Motor neuron (in vitro differentiated cells): ENCODE measurements at regions not wholly inside any gene's neighbourhood (a gene's known extent, or its start where the extent isn't known, plus 50 kb on each side); places are given as distances from the start of the nearest gene placed in this dataset.
A peak's percentile ranks its signal among the peaks of the same experiment; 100 is the strongest.
"Not testable (repeated sequence)": the region's sequence is repeated elsewhere in the genome, so short reads cannot be mapped to it uniquely, and the experiment has no call there.

ENCODE experiments used
- ATAC-seq, 8 experiments: fragments of 200-7000 bp; cut with Tn5 transposase; replicated peaks in 6 of 8; 2 replicates each; pipeline ENCODE4 v1.8.0; 2021; ENCODE audit warnings: mild to moderate bottlenecking in 8 of 8, moderate library complexity in 8 of 8
- H3K27ac ChIP-seq, 2 donors: fragments of 250-450 bp; sonication (Bioruptor Pico); 2 replicates each; pipeline ENCODE4 v1.9.0; 2021; ENCODE audit warnings: antibody characterized with exemption in 2 of 2, mild to moderate bottlenecking in 2 of 2, moderate library complexity in 1 of 2
- H3K4me1 ChIP-seq, 2 donors: fragments of 250-450 bp; sonication (Bioruptor Pico); replicated peaks in 1 of 2; 2 replicates each; pipeline ENCODE4 v1.6.1; 2021; ENCODE audit warnings: antibody characterized with exemption in 2 of 2, mild to moderate bottlenecking in 2 of 2, moderate library complexity in 1 of 2
- H3K4me3 ChIP-seq, 5 donors: fragments of 250-450 bp; sonication (Bioruptor Pico); 2 replicates each; pipeline ENCODE4 v1.9.0; 2021; ENCODE audit warnings: antibody characterized with exemption in 5 of 5, mild to moderate bottlenecking in 5 of 5, moderate library complexity in 4 of 5
- WGBS, 10 experiments: fragments of 450-650 bp; shearing (Covaris generic); methylation state at CpG; one replicate each; pipeline ENCODE4 v1.0.0; 2022; 5-methylcytosine and 5-hydroxymethylcytosine counted together
- in situ Hi-C, 9 experiments: fragments of 400-800 bp; cut with MboI; loops; one replicate each; pipeline ENCODE4 v1.15.0; 2021; ENCODE audit warnings: low sequenced_read_pairs in 9 of 9, low pct_unique_long_range_greater_than_20kb in 2 of 9; ENCODE audit not compliant: unreplicated experiment in 9 of 9

DNA sequence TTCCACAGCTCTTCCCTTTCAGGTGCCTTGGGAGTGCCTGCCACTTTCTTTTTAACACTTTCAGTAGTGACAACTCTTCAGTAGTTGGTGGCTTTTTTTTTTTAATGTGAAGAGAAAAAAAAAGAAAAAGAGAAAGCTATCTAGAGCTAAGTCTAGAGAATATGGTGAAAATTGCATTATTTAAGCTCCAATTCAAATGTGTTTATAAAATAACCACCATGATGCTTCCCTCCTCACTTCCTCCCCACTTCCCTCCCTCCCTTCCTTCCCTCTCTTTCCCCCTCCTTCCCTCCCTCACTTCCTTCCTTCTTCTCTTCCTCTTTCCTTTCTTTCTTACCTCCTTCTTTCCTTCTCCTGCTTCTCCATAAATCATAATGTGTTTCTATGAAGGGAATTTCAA, 456.7 kb upstream of the ACTBL2 start:
- Histone ChIP-seq H3K4me3 (no peak overlapping the region), H3K27ac (no peak overlapping the region), H3K4me1 (no peaks in the 10 kb centered on the region)
- no peak for ATAC-seq
- in situ Hi-C loops, result no loop called here

GRCh38 chr5:57938174-57938557, 455.6 kb upstream of the ACTBL2 start:
- in situ Hi-C loops, result no loop called here
- ATAC-seq, result no peak
- H3K4me3 ChIP-seq, result no peak overlapping the region
- no peak overlapping the region for H3K27ac ChIP-seq
- H3K4me1 ChIP-seq, result no peaks in the 10 kb centered on the region

DNA sequence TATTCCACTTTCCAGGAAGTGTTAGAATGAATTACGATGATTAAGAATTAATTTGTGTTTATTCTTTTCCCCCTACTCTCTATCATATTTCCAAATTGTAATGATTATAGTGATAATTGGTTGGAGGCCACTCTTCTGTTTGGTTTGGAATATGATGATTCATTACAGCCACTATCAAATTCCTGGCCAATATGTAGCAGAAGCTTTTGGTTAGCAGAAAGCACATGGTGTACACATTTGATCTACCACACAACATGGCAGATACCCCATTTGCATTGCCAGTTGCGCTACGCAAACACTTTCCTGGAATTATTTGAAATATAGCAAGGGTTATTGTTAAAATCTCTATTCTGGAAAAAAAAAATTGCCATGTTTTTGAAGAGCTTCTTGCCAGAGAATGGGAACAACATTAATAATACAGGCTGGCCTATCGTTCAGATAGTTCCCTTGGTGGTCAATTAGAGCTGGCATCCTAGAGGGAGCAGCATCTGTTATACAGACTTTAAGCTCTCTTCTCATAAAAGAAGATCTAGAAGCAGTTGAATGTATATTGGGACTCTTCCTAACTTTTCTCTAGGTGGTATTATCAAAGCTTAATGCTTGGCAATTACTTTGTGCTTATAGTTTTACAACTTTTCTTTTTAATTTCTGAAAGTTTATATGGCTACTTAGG, 455.0 kb upstream of the ACTBL2 start:
- ATAC-seq, result peak in 2 of 8 experiments; percentile 48 to 50
- WGBS, 10 experiments, result 6 to 100% (median 80%) methylated on average over 1 to 4 of the region's 4 CpGs; no CpG with 5 or more reads in 1 of the 10 experiments
- H3K27ac ChIP-seq, result no peak overlapping the region
- H3K4me1 ChIP-seq, result no peaks in the 10 kb centered on the region
- in situ Hi-C loops, result no loop called here
- H3K4me3 ChIP-seq, result no peak overlapping the region

DNA sequence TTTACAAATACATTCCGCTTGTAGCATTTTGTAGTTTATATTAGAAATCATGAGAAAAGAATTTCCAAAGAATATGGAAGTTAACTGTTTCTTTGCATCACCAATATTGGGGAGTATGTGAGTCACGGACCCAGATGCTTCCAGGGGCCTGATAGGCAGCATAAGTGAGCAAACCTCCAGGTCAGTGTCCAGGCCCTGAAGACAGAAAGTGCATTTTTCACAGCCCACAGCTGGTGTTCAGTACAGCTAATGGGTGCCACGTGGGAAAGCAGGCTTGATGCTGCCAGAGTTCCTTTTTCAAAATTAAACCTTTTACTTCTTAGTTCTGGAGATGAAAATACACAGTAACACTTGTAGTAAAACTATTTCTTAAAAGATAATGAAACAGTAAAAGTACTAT, 454.4 kb upstream of the ACTBL2 start:
- in situ Hi-C loops, result no loop called here
- peak in 2 of 8 experiments; percentile 36 to 67 for ATAC-seq
- 60 to 79% (median 66%) methylated on average over 1 to 3 of the region's 3 CpGs; no CpG with 5 or more reads in 2 of the 10 experiments for WGBS, 10 experiments
- Histone ChIP-seq H3K4me3 (no peak overlapping the region), H3K4me1 (no peaks in the 10 kb centered on the region), H3K27ac (no peak overlapping the region)

- H3K27ac ChIP-seq, result no peak overlapping the region
- H3K4me1 ChIP-seq, result no peaks in the 10 kb centered on the region
- in situ Hi-C loops, result no loop called here
- 65 to 100% (median 83%) methylated on average over 1 to 3 of the region's 3 CpGs; no CpG with 5 or more reads in 3 of the 10 experiments for WGBS, 10 experiments
- ATAC-seq, result no peak
- no peak overlapping the region for H3K4me3 ChIP-seq
These were observed 450.1 kb upstream of the ACTBL2 start for GRCh38 chr5:57932761-57933160.

GRCh38 chr5:57931807-57932206, 449.2 kb upstream of the ACTBL2 start:
- ATAC-seq, result no peak
- 0 to 89% (median 69%) methylated on average over 1 of the region's 1 CpG for WGBS, 10 experiments
- in situ Hi-C loops, result no loop called here

GRCh38 chr5:57931352-57931751, 448.7 kb upstream of the ACTBL2 start:
- ATAC-seq, result peak in 2 of 8 experiments; percentile 29 to 83
- no peaks in the 10 kb centered on the region for H3K4me1 ChIP-seq
- in situ Hi-C loops, result no loop called here
- no peak overlapping the region for H3K27ac ChIP-seq
- no peak overlapping the region for H3K4me3 ChIP-seq

More at GRCh38 chr5:57931807-57932206, 449.2 kb upstream of the ACTBL2 start:
- no peak overlapping the region for H3K27ac ChIP-seq
- H3K4me3 ChIP-seq, result no peak overlapping the region
- H3K4me1 ChIP-seq, result no peaks in the 10 kb centered on the region

- Histone ChIP-seq H3K27ac (no peak overlapping the region), H3K4me1 (no peaks in the 10 kb centered on the region), H3K4me3 (no peak overlapping the region)
- in situ Hi-C loops, result no loop called here
- WGBS, 10 experiments, result 20 to 95% (median 76%) methylated on average over 1 to 5 of the region's 5 CpGs; no CpG with 5 or more reads in 1 of the 10 experiments
- peak in 2 of 8 experiments; percentile 19 to 75 for ATAC-seq
These were observed 446.7 kb upstream of the ACTBL2 start for GRCh38 chr5:57929271-57929670.

- 0 to 83% (median 60%) methylated on average over 1 of the region's 6 CpGs; no CpG with 5 or more reads in 7 of the 10 experiments for WGBS, 10 experiments
- in situ Hi-C loops, H3K27ac ChIP-seq, H3K4me1 ChIP-seq, ATAC-seq, H3K4me3 ChIP-seq: not testable (repeated sequence)
These were observed 440.5 kb upstream of the ACTBL2 start for GRCh38 chr5:57923094-57923493.

DNA sequence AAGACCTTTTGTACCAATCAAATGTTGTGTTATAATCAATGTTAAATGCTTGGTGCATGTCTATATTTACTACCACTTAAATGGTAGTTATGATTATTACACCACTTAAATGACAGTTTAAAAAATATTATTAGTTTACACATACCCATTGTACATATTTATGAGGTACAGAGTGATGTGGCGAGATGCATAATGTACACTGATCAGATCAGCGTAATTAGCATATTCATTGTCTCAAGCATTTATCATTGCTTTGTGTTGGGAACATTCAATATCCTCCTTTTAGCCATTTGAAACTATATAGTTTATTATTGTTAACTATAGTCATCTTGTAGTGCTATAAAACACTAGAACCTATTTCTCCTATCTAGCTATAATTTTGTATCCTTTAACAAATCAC, 434.4 kb upstream of the ACTBL2 start:
- no peak overlapping the region for H3K27ac ChIP-seq
- in situ Hi-C loops, result no loop called here
- H3K4me1 ChIP-seq, result no peaks in the 10 kb centered on the region
- ATAC-seq, result peak in 3 of 8 experiments; percentile 43 to 70 (median 57)
- 0 to 50% (median 25%) methylated on average over 1 to 2 of the region's 2 CpGs; no CpG with 5 or more reads in 2 of the 10 experiments for WGBS, 10 experiments
- no peak overlapping the region for H3K4me3 ChIP-seq

DNA sequence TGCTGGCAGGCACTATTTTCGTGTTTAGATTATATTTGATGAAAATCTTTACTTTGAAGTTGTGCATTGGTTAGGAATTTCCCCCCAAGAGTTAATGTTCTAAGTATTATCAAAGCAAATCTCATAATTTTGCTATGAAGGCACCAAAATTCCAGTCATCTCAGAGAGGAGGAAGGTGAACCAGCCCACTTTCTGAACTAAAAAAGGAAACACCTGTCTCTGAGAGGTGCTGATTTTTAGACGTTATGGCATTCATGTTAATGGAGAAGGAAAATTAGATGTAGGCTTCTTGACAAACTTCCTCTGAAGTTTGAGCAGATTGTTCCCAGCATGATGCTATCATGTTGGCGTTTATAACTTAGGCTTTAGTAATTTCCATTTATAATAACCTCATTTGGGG, 432.9 kb upstream of the ACTBL2 start:
- 47 to 90% (median 59%) methylated on average over 1 to 2 of the region's 3 CpGs; no CpG with 5 or more reads in 2 of the 10 experiments for WGBS, 10 experiments
- Histone ChIP-seq H3K4me1 (no peaks in the 10 kb centered on the region), H3K4me3 (no peak overlapping the region), H3K27ac (no peak overlapping the region)
- in situ Hi-C loops, result no loop called here
- no peak for ATAC-seq

GRCh38 chr5:57911438-57911837, 428.8 kb upstream of the ACTBL2 start:
- ATAC-seq, result no peak
- 31 to 92% (median 65%) methylated on average over 1 to 2 of the region's 2 CpGs; no CpG with 5 or more reads in 2 of the 10 experiments for WGBS, 10 experiments
- no peak overlapping the region for H3K4me3 ChIP-seq
- no peaks in the 10 kb centered on the region for H3K4me1 ChIP-seq
- in situ Hi-C loops, result no loop called here
- H3K27ac ChIP-seq, result no peak overlapping the region

DNA sequence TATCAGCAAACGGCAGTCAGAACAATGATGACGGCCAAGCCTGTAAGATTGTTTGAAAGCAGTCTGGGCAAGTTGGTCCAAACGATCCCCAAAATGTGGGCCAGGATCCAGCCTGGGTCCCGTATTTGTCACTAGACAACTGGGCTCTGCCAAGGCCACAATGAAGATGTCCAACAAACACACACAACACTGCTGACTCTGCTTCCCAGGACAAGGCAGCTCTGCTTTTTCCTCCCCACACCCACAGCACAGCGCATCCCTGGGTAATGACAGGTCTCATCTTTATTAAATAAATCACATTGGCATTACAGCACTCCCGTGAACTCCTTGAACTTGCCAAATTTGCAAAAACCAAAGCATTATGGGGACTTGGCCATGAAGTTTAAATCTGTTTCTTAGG, 424.1 kb upstream of the ACTBL2 start:
- in situ Hi-C loops, result no loop called here
- Histone ChIP-seq H3K4me1 (no peaks in the 10 kb centered on the region), H3K27ac (no peak overlapping the region), H3K4me3 (no peak overlapping the region)
- ATAC-seq, result peak in 4 of 8 experiments; percentile 19 to 98 (median 72)
- 26 to 100% (median 85%) methylated on average over 1 to 6 of the region's 6 CpGs for WGBS, 10 experiments

GRCh38 chr5:57903458-57903857, 420.8 kb upstream of the ACTBL2 start:
- in situ Hi-C loops, result no loop called here
- H3K4me3 ChIP-seq, result no peak overlapping the region
- H3K4me1 ChIP-seq, result no peaks in the 10 kb centered on the region
- ATAC-seq, result no peak
- H3K27ac ChIP-seq, result no peak overlapping the region
